H1 (cell line): ENCODE measurements at regions not wholly inside any gene's neighbourhood (a gene's known extent, or its start where the extent isn't known, plus 50 kb on each side); places are given as distances from the start of the nearest gene placed in this dataset.

Experiments
- CTCF ChIA-PET: fragments of 300-600 bp; sonication (Branson Sonifier 250); formaldehyde crosslinking; loops from one replicate; lab custom pipeline; 2021; ENCODE audit not compliant: partially characterized antibody; lab: Charles Lee
- POLR2A ChIA-PET: fragments of 300-600 bp; sonication (Branson Sonifier 250); formaldehyde crosslinking; loops from one replicate; lab custom pipeline; 2021; ENCODE audit warnings: inconsistent platforms; ENCODE audit not compliant: partially characterized antibody; lab: Charles Lee
- DNase-seq, 2 experiments: peaks; one replicate each; pipeline versions ENCODE4 v3.0.0 to v3.0.0-alpha.2; 2010 to 2022; ENCODE audit warnings: low spot score in 2 of 2, low read depth in 1 of 2, mixed read lengths in 1 of 2
- FAIRE-seq: peaks from 2 replicates; lab custom pipeline; 2011; peaks lifted over from hg19 to GRCh38; lab: Jason Lieb, UNC
- H2AFZ ChIP-seq: 2 replicates; pipeline ENCODE4 v1.8.1; 2012; ENCODE audit warnings: low read length, inconsistent platforms
- H2AK5ac ChIP-seq: 2 replicates; pipeline ENCODE4 v1.6.1; 2013; ENCODE audit warnings: low read depth, low read length
- H2BK120ac ChIP-seq: replicated peaks from 2 replicates; pipeline ENCODE3; 2013; ENCODE audit warnings: low read depth, low read length, inconsistent platforms
- H2BK12ac ChIP-seq: 2 replicates; pipeline ENCODE4 v1.6.1; 2013; ENCODE audit warnings: low read depth, low read length
- H2BK15ac ChIP-seq: 2 replicates; pipeline ENCODE4 v1.6.1; 2013; ENCODE audit warnings: low read length
- H2BK20ac ChIP-seq: 2 replicates; pipeline ENCODE4 v1.6.1; 2013; ENCODE audit warnings: low read length
- H2BK5ac ChIP-seq: 2 replicates; pipeline ENCODE4 v1.6.1; 2013; ENCODE audit warnings: low read depth, low read length
- H3K14ac ChIP-seq: 2 replicates; pipeline ENCODE4 v1.6.1; 2013; ENCODE audit warnings: inconsistent platforms; ENCODE audit not compliant: insufficient read length
- H3K18ac ChIP-seq: 2 replicates; pipeline ENCODE4 v1.6.1; 2013; ENCODE audit warnings: low read length; ENCODE audit errors: extremely low read depth
- H3K23ac ChIP-seq: 2 replicates; pipeline ENCODE4 v1.6.1; 2013; ENCODE audit warnings: inconsistent platforms; ENCODE audit not compliant: insufficient read length
- H3K23me2 ChIP-seq: 2 replicates; pipeline ENCODE4 v1.6.1; 2013; ENCODE audit warnings: low read depth, low read length
- H3K27ac ChIP-seq: 2 replicates; pipeline ENCODE4 v1.6.1; 2011; ENCODE audit warnings: low read depth, low read length, inconsistent platforms
- H3K27me3 ChIP-seq, 4 experiments: replicated peaks in 1 of 4; 1 replicate in 1 of 4; 2 replicates in 3 of 4; pipeline versions ENCODE4 v1.6.1 to v1.8.1; 2011 to 2013; ENCODE audit warnings: low read length in 3 of 4, mild to moderate bottlenecking in 3 of 4, inconsistent platforms in 2 of 4, mixed read lengths in 2 of 4, moderate library complexity in 1 of 4; ENCODE audit not compliant: control insufficient read depth in 3 of 4, insufficient read depth in 3 of 4; ENCODE audit errors: extremely low read depth in 1 of 4
- H3K36me3 ChIP-seq, 4 experiments: 2 replicates each; pipeline versions ENCODE4 v1.6.1 to v1.8.1; 2011 to 2013; ENCODE audit warnings: mild to moderate bottlenecking in 4 of 4, low read length in 3 of 4, moderate library complexity in 2 of 4, control low read depth in 1 of 4, inconsistent platforms in 1 of 4; ENCODE audit not compliant: insufficient read depth in 4 of 4, control insufficient read depth in 2 of 4
- H3K4ac ChIP-seq: replicated peaks from 2 replicates; pipeline ENCODE3; 2013; ENCODE audit warnings: low read length, low read depth, mixed read lengths, inconsistent platforms; ENCODE audit not compliant: insufficient read length
- H3K4me1 ChIP-seq, 4 experiments: replicated peaks in 1 of 4; 1 replicate in 1 of 4; 2 replicates in 3 of 4; pipeline versions ENCODE4 v1.6.1 to v1.8.1; 2011 to 2013; ENCODE audit warnings: low read length in 3 of 4, inconsistent platforms in 2 of 4, mixed read lengths in 1 of 4; ENCODE audit not compliant: insufficient read depth in 4 of 4, control insufficient read depth in 3 of 4
- H3K4me2 ChIP-seq, 2 experiments: 2 replicates each; pipeline versions ENCODE4 v1.6.1 to v1.8.1; 2011 to 2013; ENCODE audit warnings: low read depth in 2 of 2, low read length in 2 of 2, control low read depth in 1 of 2, inconsistent platforms in 1 of 2, mild to moderate bottlenecking in 1 of 2; ENCODE audit not compliant: insufficient read depth in 1 of 2
- H3K4me3 ChIP-seq, 4 experiments: fragments of 200-600, 300-600 bp in 1 of 4; sonication (generic), shearing (Covaris generic), sonication (Bioruptor Twin) in 1 of 4; 2 replicates each; pipeline versions ENCODE4 v1.5.1 to v1.8.1; 2011 to 2016; ENCODE audit warnings: low read length in 4 of 4, low read depth in 3 of 4, control low read depth in 2 of 4, inconsistent platforms in 2 of 4, mild to moderate bottlenecking in 2 of 4, mixed read lengths in 1 of 4, moderate library complexity in 1 of 4; ENCODE audit not compliant: insufficient read depth in 2 of 4; ENCODE audit errors: extremely low read depth in 1 of 4
- H3K56ac ChIP-seq: replicated peaks from 2 replicates; pipeline ENCODE3; 2013; ENCODE audit warnings: low read depth, mild to moderate bottlenecking, mixed read lengths, low read length, inconsistent platforms; ENCODE audit not compliant: insufficient read length
- H3K79me1 ChIP-seq: 2 replicates; pipeline ENCODE4 v1.6.1; 2013; ENCODE audit warnings: low read depth, low read length, control low read depth
- H3K79me2 ChIP-seq, 2 experiments: 2 replicates each; pipeline versions ENCODE4 v1.6.1 to v1.8.1; 2012 to 2013; ENCODE audit warnings: low read length in 2 of 2, mild to moderate bottlenecking in 2 of 2, inconsistent platforms in 1 of 2; ENCODE audit not compliant: insufficient read depth in 2 of 2, control insufficient read depth in 1 of 2
- H3K9ac ChIP-seq, 4 experiments: replicated peaks in 1 of 4; 1 replicate in 1 of 4; 2 replicates in 3 of 4; pipeline versions ENCODE4 v1.6.1 to v1.8.1; 2011 to 2013; ENCODE audit warnings: low read depth in 3 of 4, low read length in 3 of 4, control low read depth in 2 of 4, mild to moderate bottlenecking in 2 of 4, moderate library complexity in 2 of 4, inconsistent platforms in 1 of 4; ENCODE audit errors: extremely low read depth in 1 of 4
- H3K9me3 ChIP-seq, 2 experiments: 2 replicates each; pipeline versions ENCODE4 v1.6.1 to v1.8.1; 2012 to 2013; ENCODE audit warnings: mild to moderate bottlenecking in 2 of 2, moderate library complexity in 2 of 2, control low read depth in 1 of 2, inconsistent platforms in 1 of 2, low read depth in 1 of 2, low read length in 1 of 2, mixed read lengths in 1 of 2; ENCODE audit not compliant: insufficient read depth in 2 of 2
- H4K20me1 ChIP-seq, 2 experiments: replicated peaks in 1 of 2; 2 replicates each; pipeline versions ENCODE3 to v1.8.1; 2011 to 2013; ENCODE audit warnings: inconsistent platforms in 2 of 2, low read length in 2 of 2, mild to moderate bottlenecking in 1 of 2; ENCODE audit not compliant: insufficient read depth in 2 of 2, control insufficient read depth in 1 of 2
- H4K5ac ChIP-seq: 2 replicates; pipeline ENCODE4 v1.6.1; 2013; ENCODE audit warnings: low read length, low read depth, mixed read lengths, inconsistent platforms; ENCODE audit not compliant: insufficient read length
- H4K8ac ChIP-seq: 2 replicates; pipeline ENCODE4 v1.8.0; 2013; ENCODE audit warnings: mild to moderate bottlenecking, moderate library complexity, low read length, inconsistent platforms; ENCODE audit not compliant: insufficient read depth; ENCODE audit errors: extremely low read depth
- H4K91ac ChIP-seq: replicated peaks from 2 replicates; pipeline ENCODE3; 2013; ENCODE audit warnings: low read length, mixed read lengths, inconsistent platforms; ENCODE audit not compliant: insufficient read length
- EGR1 ChIP-seq: IDR thresholded peaks from 2 replicates; pipeline ENCODE4 v1.6.1; 2011; ENCODE audit warnings: low read depth, low read length, borderline replicate concordance
- MAFK ChIP-seq: IDR thresholded peaks from 2 replicates; pipeline ENCODE4 v1.6.1; 2012; ENCODE audit warnings: low read depth, mild to moderate bottlenecking, improper control_type of control experiment, low read length
- POLR2AphosphoS5 ChIP-seq: IDR thresholded peaks from 2 replicates; pipeline ENCODE4 v1.6.1; 2011; ENCODE audit warnings: low read depth, low read length
- RFX5 ChIP-seq: IDR thresholded peaks from 2 replicates; pipeline ENCODE4 v1.6.1; 2011; ENCODE audit warnings: low read depth, low read length, improper control_type of control experiment, borderline replicate concordance
- RXRA ChIP-seq: IDR thresholded peaks from 2 replicates; pipeline ENCODE4 v1.6.1; 2011; ENCODE audit warnings: low read depth, mild to moderate bottlenecking, low read length, moderate library complexity; ENCODE audit not compliant: insufficient read depth
- TAF1 ChIP-seq: IDR thresholded peaks from 2 replicates; pipeline ENCODE4 v1.6.1; 2011; ENCODE audit warnings: mild to moderate bottlenecking, low read depth, low read length
- WGBS, 2 experiments: shearing (Covaris generic) in 1 of 2; methylation state at CpG; one replicate each; pipeline versions ENCODE4 v1.1.6 to v1.1.7; 2013 to 2015; ENCODE audit warnings: low lambda C conversion rate in 2 of 2, mixed read lengths in 2 of 2, inconsistent platforms in 1 of 2, low coverage in 1 of 2, missing lambda C conversion rate in 1 of 2; ENCODE audit not compliant: insufficient replicate concordance in 2 of 2, insufficient coverage in 1 of 2, insufficient read length in 1 of 2; ENCODE audit errors: extremely low coverage in 1 of 2, missing lambda C conversion rate in 1 of 2; 5-methylcytosine and 5-hydroxymethylcytosine counted together

DNA sequence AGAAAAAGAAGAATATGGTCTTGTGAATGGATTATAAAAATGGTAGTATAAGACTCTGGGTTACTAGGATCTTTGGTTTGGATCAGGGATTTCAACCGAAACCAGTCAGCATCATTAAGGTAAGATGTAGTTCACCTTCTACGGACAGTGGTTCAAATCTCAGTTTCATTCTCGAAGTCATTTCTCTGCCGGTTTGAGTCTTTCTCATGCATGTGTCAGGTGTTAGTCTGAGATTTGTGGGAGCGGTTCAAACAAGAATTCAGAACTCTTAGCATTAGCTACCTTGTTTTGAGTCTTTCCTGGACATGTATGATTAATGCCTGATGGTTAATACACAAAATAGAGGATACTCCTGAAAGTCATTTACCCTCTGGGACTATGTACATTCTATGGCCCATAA, 735.9 kb upstream of the NUDT12 start:
- CTCF ChIA-PET = no interaction called here
- no peak overlapping the region for H3K23ac ChIP-seq
- H2BK120ac ChIP-seq = no peak overlapping the region
- no peaks in the 10 kb centered on the region for H3K36me3 ChIP-seq
- no peak overlapping the region for H2BK12ac ChIP-seq
- no peak overlapping the region for H3K4me2 ChIP-seq
- WGBS, 2 experiments = 94% methylated on average over 5 of the region's 5 CpGs; no CpG with 5 or more reads in 1 of the 2 experiments
- no peaks in the 10 kb centered on the region for H3K4me1 ChIP-seq
- H3K18ac ChIP-seq = no peak overlapping the region
- H3K27me3 ChIP-seq = no peaks in the 10 kb centered on the region
- H2BK5ac ChIP-seq = no peak overlapping the region
- FAIRE-seq (no peak), DNase-seq (no peak)
- H4K91ac ChIP-seq = no peak overlapping the region
- no peaks in the 10 kb centered on the region for H3K79me2 ChIP-seq
- H4K20me1 ChIP-seq = no peaks in the 10 kb centered on the region
- no peak overlapping the region for H2BK20ac ChIP-seq
- no peak overlapping the region for H3K56ac ChIP-seq
- H2AK5ac ChIP-seq = no peak overlapping the region
- H3K9ac ChIP-seq = no peak overlapping the region
- no peak overlapping the region for H3K14ac ChIP-seq
- H3K79me1 ChIP-seq = no peaks in the 10 kb centered on the region
- H3K9me3 ChIP-seq = no peaks in the 10 kb centered on the region
- H3K4ac ChIP-seq = no peak overlapping the region
- H3K4me3 ChIP-seq = no peak overlapping the region
- no peak for TF ChIP-seq RXRA
- TF ChIP-seq TAF1 = no peak
- no peak for TF ChIP-seq POLR2AphosphoS5
- no peak for TF ChIP-seq EGR1
- TF ChIP-seq RFX5 = no peak
- no peak for TF ChIP-seq MAFK
- H2BK15ac ChIP-seq = no peak overlapping the region
- H4K5ac ChIP-seq = no peak overlapping the region
- no peak overlapping the region for H4K8ac ChIP-seq
- no peak overlapping the region for H2AFZ ChIP-seq
- POLR2A ChIA-PET = no interaction called here
- no peak overlapping the region for H3K27ac ChIP-seq
- H3K23me2 ChIP-seq = no peaks in the 10 kb centered on the region
